Activated T-helper 17 cell treated with anti-CD3 and anti-CD28 coated beads, Interleukin-2, amount 50 U/mL, for 72 hours (primary cell): ENCODE measurements at regions not wholly inside any gene's neighbourhood (a gene's known extent, or its start where the extent isn't known, plus 50 kb on each side); places are given as distances from the start of the nearest gene placed in this dataset.
"Not testable (repeated sequence)": the region's sequence is repeated elsewhere in the genome, so short reads cannot be mapped to it uniquely, and the experiment has no call there.

ENCODE experiments used
- ATAC-seq: fragments of 150-1000 bp; cut with Tn5 transposase; replicated peaks from 2 replicates; pipeline ENCODE4 v1.10.0; 2021; ENCODE audit warnings: mild to moderate bottlenecking, moderate library complexity
- H3K27ac Mint-ChIP-seq: one replicate; pipeline ENCODE4 v1.8.0; 2022; ENCODE audit warnings: mixed read lengths
- H3K27me3 Mint-ChIP-seq: one replicate; pipeline ENCODE4 v1.8.0; 2022; ENCODE audit warnings: mixed read lengths
- H3K36me3 Mint-ChIP-seq: one replicate; pipeline ENCODE4 v1.8.0; 2022; ENCODE audit warnings: low read depth, mild to moderate bottlenecking, mixed read lengths
- H3K4me1 Mint-ChIP-seq: one replicate; pipeline ENCODE4 v1.8.0; 2022; ENCODE audit warnings: mixed read lengths
- H3K4me3 Mint-ChIP-seq: one replicate; pipeline ENCODE4 v1.8.0; 2022; ENCODE audit warnings: mild to moderate bottlenecking, mixed read lengths
- H3K9me3 Mint-ChIP-seq: one replicate; pipeline ENCODE4 v1.8.0; 2022; ENCODE audit warnings: mixed read lengths

GRCh38 chr17:28247671-28248555, 71.1 kb upstream of the TMEM97 start:
- peaks cover 9% of the 10 kb centered on the region for H3K4me1 Mint-ChIP-seq
- no peak overlapping the region for H3K4me3 Mint-ChIP-seq
- H3K27ac Mint-ChIP-seq: no peak overlapping the region
- no peaks in the 10 kb centered on the region for H3K36me3 Mint-ChIP-seq
- peaks cover 7% of the 10 kb centered on the region for H3K27me3 Mint-ChIP-seq
- H3K9me3 Mint-ChIP-seq: no peaks in the 10 kb centered on the region
- ATAC-seq: no peak

GRCh38 chr17:28249706-28250105, 69.3 kb upstream of the TMEM97 start:
- H3K27ac Mint-ChIP-seq: no peak overlapping the region
- no peak for ATAC-seq
- H3K27me3 Mint-ChIP-seq: peaks cover 4% of the 10 kb centered on the region
- H3K4me3 Mint-ChIP-seq: no peak overlapping the region
- peaks cover 9% of the 10 kb centered on the region for H3K4me1 Mint-ChIP-seq
- no peaks in the 10 kb centered on the region for H3K36me3 Mint-ChIP-seq
- no peaks in the 10 kb centered on the region for H3K9me3 Mint-ChIP-seq

- H3K36me3 Mint-ChIP-seq: no peaks in the 10 kb centered on the region
- peaks cover 4% of the 10 kb centered on the region for H3K27me3 Mint-ChIP-seq
- no peak for ATAC-seq
- H3K4me3 Mint-ChIP-seq: peak overlapping the region; percentile 76
- peaks cover 9% of the 10 kb centered on the region for H3K4me1 Mint-ChIP-seq
- H3K9me3 Mint-ChIP-seq: no peaks in the 10 kb centered on the region
- H3K27ac Mint-ChIP-seq: no peak overlapping the region
Measured at GRCh38 chr17:28252436-28252835, 66.6 kb upstream of the TMEM97 start.

GRCh38 chr17:28253663-28254062, 65.3 kb upstream of the TMEM97 start:
- ATAC-seq: no peak
- Mint-ChIP-seq H3K9me3 (no peaks in the 10 kb centered on the region), H3K4me1 (peaks cover 9% of the 10 kb centered on the region), H3K4me3 (no peak overlapping the region), H3K27ac (no peak overlapping the region), H3K36me3 (no peaks in the 10 kb centered on the region), H3K27me3 (peaks cover 4% of the 10 kb centered on the region)

- Mint-ChIP-seq H3K4me1 (peaks cover 9% of the 10 kb centered on the region), H3K36me3 (no peaks in the 10 kb centered on the region), H3K4me3 (no peak overlapping the region), H3K27me3 (peaks cover 4% of the 10 kb centered on the region), H3K27ac (no peak overlapping the region), H3K9me3 (no peaks in the 10 kb centered on the region)
- ATAC-seq: no peak
Measured at GRCh38 chr17:28255616-28256015, 63.4 kb upstream of the TMEM97 start.

- Mint-ChIP-seq H3K4me3 (no peak overlapping the region), H3K9me3 (no peaks in the 10 kb centered on the region), H3K27me3 (peaks cover 4% of the 10 kb centered on the region), H3K4me1 (peaks cover 8% of the 10 kb centered on the region), H3K36me3 (no peaks in the 10 kb centered on the region), H3K27ac (no peak overlapping the region)
- ATAC-seq: no peak
Measured at GRCh38 chr17:28256370-28256769, 62.6 kb upstream of the TMEM97 start.

GRCh38 chr17:28256881-28257280, 62.1 kb upstream of the TMEM97 start:
- H3K36me3 Mint-ChIP-seq: no peaks in the 10 kb centered on the region
- ATAC-seq: no peak
- no peaks in the 10 kb centered on the region for H3K27me3 Mint-ChIP-seq
- H3K27ac Mint-ChIP-seq: no peak overlapping the region
- no peaks in the 10 kb centered on the region for H3K9me3 Mint-ChIP-seq
- H3K4me3 Mint-ChIP-seq: no peak overlapping the region
- peaks cover 3% of the 10 kb centered on the region for H3K4me1 Mint-ChIP-seq

- Mint-ChIP-seq H3K27ac (no peak overlapping the region), H3K27me3 (no peaks in the 10 kb centered on the region), H3K4me1 (no peaks in the 10 kb centered on the region), H3K9me3 (peaks cover 3% of the 10 kb centered on the region), H3K36me3 (no peaks in the 10 kb centered on the region), H3K4me3 (no peak overlapping the region)
- no peak for ATAC-seq
Measured at GRCh38 chr17:28258347-28258887, 60.6 kb upstream of the TMEM97 start.

GRCh38 chr17:28261219-28261618, 57.8 kb upstream of the TMEM97 start:
- Mint-ChIP-seq H3K4me3 (no peak overlapping the region), H3K27me3 (no peaks in the 10 kb centered on the region), H3K27ac (no peak overlapping the region), H3K36me3 (no peaks in the 10 kb centered on the region), H3K4me1 (no peaks in the 10 kb centered on the region), H3K9me3 (peaks cover 3% of the 10 kb centered on the region)
- ATAC-seq: peak; percentile 51

- not testable (repeated sequence) for H3K4me3 Mint-ChIP-seq, H3K4me1 Mint-ChIP-seq, H3K9me3 Mint-ChIP-seq, H3K36me3 Mint-ChIP-seq, ATAC-seq, H3K27ac Mint-ChIP-seq, H3K27me3 Mint-ChIP-seq
Measured at GRCh38 chr17:28262123-28262745, 56.8 kb upstream of the TMEM97 start.

- not testable (repeated sequence) for H3K9me3 Mint-ChIP-seq, H3K4me1 Mint-ChIP-seq, H3K4me3 Mint-ChIP-seq, H3K27me3 Mint-ChIP-seq, ATAC-seq, H3K27ac Mint-ChIP-seq, H3K36me3 Mint-ChIP-seq
Measured at GRCh38 chr17:28264902-28265548, 54.0 kb upstream of the TMEM97 start.

- not testable (repeated sequence) for H3K27ac Mint-ChIP-seq, H3K27me3 Mint-ChIP-seq, H3K4me3 Mint-ChIP-seq, ATAC-seq, H3K9me3 Mint-ChIP-seq, H3K4me1 Mint-ChIP-seq, H3K36me3 Mint-ChIP-seq
Measured at GRCh38 chr17:28265856-28266546, 53.0 kb upstream of the TMEM97 start.

- ATAC-seq, H3K4me1 Mint-ChIP-seq, H3K27me3 Mint-ChIP-seq, H3K4me3 Mint-ChIP-seq, H3K36me3 Mint-ChIP-seq, H3K9me3 Mint-ChIP-seq, H3K27ac Mint-ChIP-seq: not testable (repeated sequence)
Measured at GRCh38 chr17:28266547-28266920, 52.5 kb upstream of the TMEM97 start.

- H3K27me3 Mint-ChIP-seq, H3K4me3 Mint-ChIP-seq, H3K9me3 Mint-ChIP-seq, H3K36me3 Mint-ChIP-seq, ATAC-seq, H3K4me1 Mint-ChIP-seq, H3K27ac Mint-ChIP-seq: not testable (repeated sequence)
Measured at GRCh38 chr17:28266926-28267719, 51.9 kb upstream of the TMEM97 start.
